H1 (cell line): ENCODE measurements at regions not wholly inside any gene's neighbourhood (a gene's known extent, or its start where the extent isn't known, plus 50 kb on each side); places are given as distances from the start of the nearest gene placed in this dataset.

ENCODE experiments used
- CTCF ChIA-PET: fragments of 300-600 bp; sonication (Branson Sonifier 250); formaldehyde crosslinking; loops from one replicate; lab custom pipeline; 2021; ENCODE audit not compliant: partially characterized antibody; lab: Charles Lee
- POLR2A ChIA-PET: fragments of 300-600 bp; sonication (Branson Sonifier 250); formaldehyde crosslinking; loops from one replicate; lab custom pipeline; 2021; ENCODE audit warnings: inconsistent platforms; ENCODE audit not compliant: partially characterized antibody; lab: Charles Lee
- DNase-seq, 2 experiments: peaks; one replicate each; pipeline versions ENCODE4 v3.0.0 to v3.0.0-alpha.2; 2010 to 2022; ENCODE audit warnings: low spot score in 2 of 2, low read depth in 1 of 2, mixed read lengths in 1 of 2
- FAIRE-seq: peaks from 2 replicates; lab custom pipeline; 2011; peaks lifted over from hg19 to GRCh38; lab: Jason Lieb, UNC
- H2AFZ ChIP-seq: 2 replicates; pipeline ENCODE4 v1.8.1; 2012; ENCODE audit warnings: low read length, inconsistent platforms
- H2AK5ac ChIP-seq: 2 replicates; pipeline ENCODE4 v1.6.1; 2013; ENCODE audit warnings: low read depth, low read length
- H2BK120ac ChIP-seq: replicated peaks from 2 replicates; pipeline ENCODE3; 2013; ENCODE audit warnings: low read depth, low read length, inconsistent platforms
- H2BK12ac ChIP-seq: 2 replicates; pipeline ENCODE4 v1.6.1; 2013; ENCODE audit warnings: low read depth, low read length
- H2BK15ac ChIP-seq: 2 replicates; pipeline ENCODE4 v1.6.1; 2013; ENCODE audit warnings: low read length
- H2BK20ac ChIP-seq: 2 replicates; pipeline ENCODE4 v1.6.1; 2013; ENCODE audit warnings: low read length
- H2BK5ac ChIP-seq: 2 replicates; pipeline ENCODE4 v1.6.1; 2013; ENCODE audit warnings: low read depth, low read length
- H3K14ac ChIP-seq: 2 replicates; pipeline ENCODE4 v1.6.1; 2013; ENCODE audit warnings: inconsistent platforms; ENCODE audit not compliant: insufficient read length
- H3K18ac ChIP-seq: 2 replicates; pipeline ENCODE4 v1.6.1; 2013; ENCODE audit warnings: low read length; ENCODE audit errors: extremely low read depth
- H3K23ac ChIP-seq: 2 replicates; pipeline ENCODE4 v1.6.1; 2013; ENCODE audit warnings: inconsistent platforms; ENCODE audit not compliant: insufficient read length
- H3K23me2 ChIP-seq: 2 replicates; pipeline ENCODE4 v1.6.1; 2013; ENCODE audit warnings: low read depth, low read length
- H3K27ac ChIP-seq: 2 replicates; pipeline ENCODE4 v1.6.1; 2011; ENCODE audit warnings: low read depth, low read length, inconsistent platforms
- H3K27me3 ChIP-seq, 4 experiments: replicated peaks in 1 of 4; 1 replicate in 1 of 4; 2 replicates in 3 of 4; pipeline versions ENCODE4 v1.6.1 to v1.8.1; 2011 to 2013; ENCODE audit warnings: low read length in 3 of 4, mild to moderate bottlenecking in 3 of 4, inconsistent platforms in 2 of 4, mixed read lengths in 2 of 4, moderate library complexity in 1 of 4; ENCODE audit not compliant: control insufficient read depth in 3 of 4, insufficient read depth in 3 of 4; ENCODE audit errors: extremely low read depth in 1 of 4
- H3K36me3 ChIP-seq, 4 experiments: 2 replicates each; pipeline versions ENCODE4 v1.6.1 to v1.8.1; 2011 to 2013; ENCODE audit warnings: mild to moderate bottlenecking in 4 of 4, low read length in 3 of 4, moderate library complexity in 2 of 4, control low read depth in 1 of 4, inconsistent platforms in 1 of 4; ENCODE audit not compliant: insufficient read depth in 4 of 4, control insufficient read depth in 2 of 4
- H3K4ac ChIP-seq: replicated peaks from 2 replicates; pipeline ENCODE3; 2013; ENCODE audit warnings: low read length, low read depth, mixed read lengths, inconsistent platforms; ENCODE audit not compliant: insufficient read length
- H3K4me1 ChIP-seq, 4 experiments: replicated peaks in 1 of 4; 1 replicate in 1 of 4; 2 replicates in 3 of 4; pipeline versions ENCODE4 v1.6.1 to v1.8.1; 2011 to 2013; ENCODE audit warnings: low read length in 3 of 4, inconsistent platforms in 2 of 4, mixed read lengths in 1 of 4; ENCODE audit not compliant: insufficient read depth in 4 of 4, control insufficient read depth in 3 of 4
- H3K4me2 ChIP-seq, 2 experiments: 2 replicates each; pipeline versions ENCODE4 v1.6.1 to v1.8.1; 2011 to 2013; ENCODE audit warnings: low read depth in 2 of 2, low read length in 2 of 2, control low read depth in 1 of 2, inconsistent platforms in 1 of 2, mild to moderate bottlenecking in 1 of 2; ENCODE audit not compliant: insufficient read depth in 1 of 2
- H3K4me3 ChIP-seq, 4 experiments: fragments of 200-600, 300-600 bp in 1 of 4; sonication (generic), shearing (Covaris generic), sonication (Bioruptor Twin) in 1 of 4; 2 replicates each; pipeline versions ENCODE4 v1.5.1 to v1.8.1; 2011 to 2016; ENCODE audit warnings: low read length in 4 of 4, low read depth in 3 of 4, control low read depth in 2 of 4, inconsistent platforms in 2 of 4, mild to moderate bottlenecking in 2 of 4, mixed read lengths in 1 of 4, moderate library complexity in 1 of 4; ENCODE audit not compliant: insufficient read depth in 2 of 4; ENCODE audit errors: extremely low read depth in 1 of 4
- H3K56ac ChIP-seq: replicated peaks from 2 replicates; pipeline ENCODE3; 2013; ENCODE audit warnings: low read depth, mild to moderate bottlenecking, mixed read lengths, low read length, inconsistent platforms; ENCODE audit not compliant: insufficient read length
- H3K79me1 ChIP-seq: 2 replicates; pipeline ENCODE4 v1.6.1; 2013; ENCODE audit warnings: low read depth, low read length, control low read depth
- H3K79me2 ChIP-seq, 2 experiments: 2 replicates each; pipeline versions ENCODE4 v1.6.1 to v1.8.1; 2012 to 2013; ENCODE audit warnings: low read length in 2 of 2, mild to moderate bottlenecking in 2 of 2, inconsistent platforms in 1 of 2; ENCODE audit not compliant: insufficient read depth in 2 of 2, control insufficient read depth in 1 of 2
- H3K9ac ChIP-seq, 4 experiments: replicated peaks in 1 of 4; 1 replicate in 1 of 4; 2 replicates in 3 of 4; pipeline versions ENCODE4 v1.6.1 to v1.8.1; 2011 to 2013; ENCODE audit warnings: low read depth in 3 of 4, low read length in 3 of 4, control low read depth in 2 of 4, mild to moderate bottlenecking in 2 of 4, moderate library complexity in 2 of 4, inconsistent platforms in 1 of 4; ENCODE audit errors: extremely low read depth in 1 of 4
- H3K9me3 ChIP-seq, 2 experiments: 2 replicates each; pipeline versions ENCODE4 v1.6.1 to v1.8.1; 2012 to 2013; ENCODE audit warnings: mild to moderate bottlenecking in 2 of 2, moderate library complexity in 2 of 2, control low read depth in 1 of 2, inconsistent platforms in 1 of 2, low read depth in 1 of 2, low read length in 1 of 2, mixed read lengths in 1 of 2; ENCODE audit not compliant: insufficient read depth in 2 of 2
- H4K20me1 ChIP-seq, 2 experiments: replicated peaks in 1 of 2; 2 replicates each; pipeline versions ENCODE3 to v1.8.1; 2011 to 2013; ENCODE audit warnings: inconsistent platforms in 2 of 2, low read length in 2 of 2, mild to moderate bottlenecking in 1 of 2; ENCODE audit not compliant: insufficient read depth in 2 of 2, control insufficient read depth in 1 of 2
- H4K5ac ChIP-seq: 2 replicates; pipeline ENCODE4 v1.6.1; 2013; ENCODE audit warnings: low read length, low read depth, mixed read lengths, inconsistent platforms; ENCODE audit not compliant: insufficient read length
- H4K8ac ChIP-seq: 2 replicates; pipeline ENCODE4 v1.8.0; 2013; ENCODE audit warnings: mild to moderate bottlenecking, moderate library complexity, low read length, inconsistent platforms; ENCODE audit not compliant: insufficient read depth; ENCODE audit errors: extremely low read depth
- H4K91ac ChIP-seq: replicated peaks from 2 replicates; pipeline ENCODE3; 2013; ENCODE audit warnings: low read length, mixed read lengths, inconsistent platforms; ENCODE audit not compliant: insufficient read length
- CHD1 ChIP-seq: IDR thresholded peaks from 2 replicates; pipeline ENCODE4 v1.6.1; 2012; ENCODE audit warnings: low read depth, low read length, improper control_type of control experiment
- WGBS, 2 experiments: shearing (Covaris generic) in 1 of 2; methylation state at CpG; one replicate each; pipeline versions ENCODE4 v1.1.6 to v1.1.7; 2013 to 2015; ENCODE audit warnings: low lambda C conversion rate in 2 of 2, mixed read lengths in 2 of 2, inconsistent platforms in 1 of 2, low coverage in 1 of 2, missing lambda C conversion rate in 1 of 2; ENCODE audit not compliant: insufficient replicate concordance in 2 of 2, insufficient coverage in 1 of 2, insufficient read length in 1 of 2; ENCODE audit errors: extremely low coverage in 1 of 2, missing lambda C conversion rate in 1 of 2; 5-methylcytosine and 5-hydroxymethylcytosine counted together

- Histone ChIP-seq H4K20me1 (no peaks in the 10 kb centered on the region), H2AFZ (no peak overlapping the region), H2BK20ac (no peak overlapping the region), H3K23me2 (no peaks in the 10 kb centered on the region), H3K23ac (no peak overlapping the region), H3K4me1 (peaks cover 0 to 5% (median 1%) of the 10 kb centered on the region in 4 experiments; a peak in 1 of 7 replicates), H3K79me2 (no peaks in the 10 kb centered on the region), H3K4me2 (no peak overlapping the region), H3K79me1 (no peaks in the 10 kb centered on the region), H2BK15ac (no peak overlapping the region), H4K91ac (no peak overlapping the region), H2BK5ac (no peak overlapping the region), H3K56ac (no peak overlapping the region), H3K4me3 (no peak overlapping the region), H3K18ac (no peak overlapping the region), H3K14ac (no peak overlapping the region), H2BK12ac (no peak overlapping the region), H3K9ac (no peak overlapping the region), H3K27ac (no peak overlapping the region), H2BK120ac (no peak overlapping the region), H4K5ac (no peak overlapping the region), H3K27me3 (no peaks in the 10 kb centered on the region), H3K36me3 (no peaks in the 10 kb centered on the region), H2AK5ac (no peak overlapping the region), H4K8ac (no peak overlapping the region), H3K9me3 (no peaks in the 10 kb centered on the region), H3K4ac (no peak overlapping the region)
- 89% methylated on average over 3 of the region's 3 CpGs; no CpG with 5 or more reads in 1 of the 2 experiments for WGBS, 2 experiments
- CTCF ChIA-PET: interaction anchor here (0.7 to 1.9 kb wide), 6 partner anchors 30 to 137 kb away, joined by 3 to 5 read pairs (median 3); no protein-coding TSS in a partner anchor
- POLR2A ChIA-PET: no interaction called here
- DNase-seq (peak in 1 of 2 experiments; percentile 33), FAIRE-seq (no peak)
- TF ChIP-seq CHD1: no peak
These were observed 74.0 kb upstream of the NEK6 start for GRCh38 chr9:124183772-124184171.
